ENCODE measurements at regions not wholly inside any gene's neighbourhood (a gene's known extent, or its start where the extent isn't known, plus 50 kb on each side); places are given as distances from the start of the nearest gene placed in this dataset.

- DNase-seq (ENCODE audit: low spot score): no peak
Observed at GRCh38 chr15:58329211-58329610, 102.6 kb upstream of the LIPC start.

GRCh38 chr15:58329781-58330671 is 101.8 kb upstream of the LIPC start:
- DNase-seq (ENCODE audit: low spot score): peak; percentile 80

DNA sequence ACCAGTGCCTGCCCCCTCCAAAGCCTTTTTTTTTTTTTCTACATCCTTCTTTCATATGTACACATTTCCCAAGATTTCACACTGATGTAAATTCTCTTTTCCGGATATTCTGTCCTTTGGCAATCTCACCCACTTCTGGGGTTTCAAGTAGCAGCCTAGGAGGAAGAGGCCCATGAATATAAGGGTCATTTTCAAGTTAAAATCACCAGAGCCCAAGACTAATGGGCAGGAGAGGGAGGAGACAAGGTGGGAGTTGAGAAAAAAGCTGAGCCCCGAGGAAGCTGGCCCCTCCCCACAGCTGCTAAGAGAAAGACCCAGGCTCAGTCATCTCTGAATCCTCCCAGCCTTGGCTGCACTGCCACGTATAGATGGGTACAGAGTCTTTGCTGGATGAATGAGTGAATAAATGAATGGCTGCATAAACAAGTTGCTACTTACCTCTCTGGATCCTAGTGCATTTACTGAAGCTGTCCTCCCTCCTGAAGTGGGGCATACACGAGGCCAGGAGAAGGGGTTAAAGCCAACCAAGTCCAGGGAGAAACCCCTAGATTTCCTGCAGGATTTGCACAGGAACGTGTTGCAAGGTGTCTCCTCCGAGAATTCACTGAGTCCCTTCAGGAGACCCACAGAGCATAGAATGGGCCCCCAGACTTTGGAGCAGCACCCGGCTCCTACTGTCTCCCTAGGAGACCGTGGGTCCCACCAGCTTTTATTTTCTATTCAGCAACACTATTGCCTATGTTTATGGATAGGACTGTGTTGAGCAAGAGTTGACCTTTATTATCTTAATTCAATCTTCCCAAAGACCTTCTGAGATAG is 100.8 kb upstream of the LIPC start:
- DNase-seq (ENCODE audit: low spot score): no peak

DNA sequence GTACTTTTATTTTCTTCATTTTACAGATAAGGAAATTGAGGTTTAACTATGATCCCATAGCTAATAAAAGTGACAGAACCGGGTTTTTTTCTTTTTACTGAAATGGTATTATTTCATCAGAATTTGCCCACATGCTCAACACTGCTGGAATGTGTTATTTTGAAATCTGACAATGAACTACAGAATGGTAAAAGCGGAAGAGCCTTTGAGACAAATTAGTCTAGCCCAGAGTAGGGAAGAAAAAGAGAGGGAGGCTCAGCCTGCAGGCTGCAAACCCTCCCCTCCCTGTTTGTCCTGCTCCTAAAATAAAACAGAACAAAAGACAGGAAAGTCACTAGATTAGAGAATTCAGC is 100.3 kb upstream of the LIPC start:
- no peak for DNase-seq (ENCODE audit: low spot score)

GRCh38 chr15:58331913-58332675 is 99.7 kb upstream of the LIPC start:
- DNase-seq (ENCODE audit: low spot score): peak; percentile 96

DNA sequence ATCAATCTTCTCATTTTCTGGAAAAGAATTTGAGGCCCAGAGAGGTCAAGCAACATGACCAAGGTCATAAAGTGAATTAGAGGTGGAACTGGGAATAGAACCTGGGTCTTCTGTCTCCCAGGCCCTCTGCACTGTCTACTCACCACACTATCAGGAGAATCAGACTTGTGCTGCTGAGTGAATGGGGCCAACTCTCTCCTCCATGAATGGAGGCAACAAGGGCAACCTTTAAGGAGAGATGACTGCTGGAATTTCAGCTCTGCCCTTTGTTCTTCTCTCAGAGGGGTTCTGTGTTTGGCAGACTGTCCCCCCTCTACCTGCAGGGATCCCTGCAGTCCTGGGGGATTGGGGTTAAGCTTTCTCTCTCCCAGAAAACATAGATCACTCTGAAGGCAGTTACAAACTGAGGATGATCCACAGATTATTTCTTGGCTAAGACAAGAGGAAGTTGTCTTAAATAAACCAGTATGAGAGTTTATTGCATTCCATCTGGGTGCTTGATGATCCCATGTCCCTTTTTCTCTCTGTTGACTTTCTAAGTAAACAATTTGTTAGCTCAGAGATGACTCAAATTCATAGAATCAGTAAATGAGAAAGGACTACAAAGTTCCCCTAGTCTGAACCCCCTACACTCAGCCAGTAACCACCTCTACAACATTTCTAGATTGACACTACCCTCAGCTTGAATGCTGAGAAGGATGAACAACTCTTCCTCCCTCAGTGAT is 99.0 kb upstream of the LIPC start:
- no peak for DNase-seq (ENCODE audit: low spot score)

DNA sequence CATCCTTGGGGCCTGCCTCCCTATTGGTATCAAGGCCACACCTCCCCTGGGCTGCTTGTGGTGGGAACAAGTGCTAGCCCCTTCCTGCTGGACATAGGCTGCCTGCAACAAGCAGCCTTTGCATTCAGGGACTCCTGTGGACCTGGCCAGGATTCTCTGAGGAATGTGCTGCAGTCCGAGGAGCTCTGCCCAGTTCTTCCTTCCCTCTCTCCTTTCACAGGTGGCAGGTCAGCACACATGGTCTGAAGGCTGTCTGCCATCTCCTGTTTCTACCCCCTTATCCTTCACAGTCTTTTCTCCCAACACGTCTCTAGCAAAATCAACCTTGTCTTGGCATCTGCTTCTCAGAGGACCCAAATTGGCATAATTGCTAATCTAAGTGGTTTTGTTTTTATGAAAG is 97.0 kb upstream of the LIPC start:
- no peak for DNase-seq (ENCODE audit: low spot score)

DNA sequence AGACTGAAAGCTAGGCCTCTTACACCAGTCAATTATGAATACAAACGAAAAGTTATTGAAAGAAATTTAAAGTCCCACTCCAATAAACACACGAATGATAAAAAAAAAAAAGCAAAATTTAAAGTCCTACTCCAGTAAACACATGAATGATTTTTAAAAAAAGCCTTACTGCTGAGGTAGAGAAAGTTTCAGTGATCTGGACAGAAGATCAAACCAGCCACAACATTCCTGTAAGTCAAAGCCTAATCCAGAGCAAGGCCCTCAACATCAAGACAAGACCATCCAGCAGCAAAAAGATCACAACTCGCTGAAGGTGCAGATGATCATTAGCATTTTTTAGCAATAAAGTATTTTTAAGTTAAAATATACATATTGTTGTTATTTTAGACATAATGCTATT is 95.6 kb upstream of the LIPC start:
- no peak for DNase-seq (ENCODE audit: low spot score)

DNA sequence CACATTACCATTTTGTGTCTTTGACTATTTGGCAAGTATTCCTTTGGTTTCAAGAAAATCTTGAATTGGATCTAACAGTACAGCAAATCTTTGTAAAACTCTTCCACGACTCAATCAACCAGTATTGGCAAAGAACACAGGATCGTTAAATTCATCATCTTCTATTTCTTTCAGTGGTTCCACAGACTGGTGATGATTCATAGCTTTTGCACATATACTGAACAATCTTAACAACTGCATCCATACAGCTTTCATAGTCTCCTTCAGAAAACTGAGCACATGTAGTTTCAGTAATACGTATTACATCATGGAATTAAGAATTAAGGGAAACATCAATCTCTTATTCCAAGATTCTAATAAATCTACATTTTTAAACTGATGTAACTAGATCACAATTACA is 91.6 kb upstream of the LIPC start:
- no peak for DNase-seq (ENCODE audit: low spot score)

GRCh38 chr15:58342508-58342907 is 89.3 kb upstream of the LIPC start:
- no peak for DNase-seq (ENCODE audit: low spot score)

DNA sequence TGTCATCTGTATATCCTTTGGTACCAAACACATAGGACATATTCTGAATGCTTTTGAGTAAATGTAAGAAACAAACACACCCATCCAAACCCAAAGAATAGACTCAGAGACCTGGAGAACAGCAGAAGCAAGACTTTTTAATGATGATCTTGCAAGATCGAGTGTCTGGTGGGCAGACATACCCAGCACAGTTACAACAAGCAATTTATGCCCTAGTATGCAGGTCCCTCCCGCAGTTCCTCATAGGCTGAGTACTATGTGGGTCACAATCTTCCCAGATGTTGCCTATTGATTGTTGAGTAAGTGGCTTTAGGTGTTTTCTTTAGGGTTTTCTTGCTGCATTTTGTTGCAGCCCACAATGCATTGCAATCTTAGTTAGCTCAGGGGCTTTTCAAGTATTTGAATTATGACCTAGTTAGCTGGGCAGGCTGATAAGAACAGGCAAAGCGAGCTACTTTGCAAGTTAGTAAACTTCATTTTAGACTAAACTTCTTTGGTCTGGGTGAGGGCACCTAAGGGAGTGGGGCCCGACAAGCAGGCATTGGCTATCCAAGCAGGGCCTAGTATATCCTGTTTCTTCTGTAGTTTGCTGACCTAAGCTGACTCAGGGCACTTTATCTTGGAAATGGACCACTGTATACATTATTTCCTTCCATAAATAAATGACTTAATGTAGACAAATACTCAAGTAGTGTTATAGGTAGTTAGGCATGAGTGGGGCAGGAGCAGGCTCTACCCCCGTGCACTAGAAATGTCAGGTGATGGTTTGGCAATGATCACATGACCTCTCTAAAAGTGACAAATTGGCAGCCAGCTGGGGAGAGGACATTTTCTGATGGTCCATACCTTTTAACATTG is 87.3 kb upstream of the LIPC start:
- no peak for DNase-seq (ENCODE audit: low spot score)

- DNase-seq (ENCODE audit: low spot score): no peak
Observed at GRCh38 chr15:58346361-58346760, 85.4 kb upstream of the LIPC start.

GRCh38 chr15:58348095-58348812 is 83.5 kb upstream of the LIPC start:
- no peak for DNase-seq (ENCODE audit: low spot score)

- DNase-seq (ENCODE audit: low spot score): no peak
Observed at GRCh38 chr15:58352026-58352929, 79.5 kb upstream of the LIPC start.

DNA sequence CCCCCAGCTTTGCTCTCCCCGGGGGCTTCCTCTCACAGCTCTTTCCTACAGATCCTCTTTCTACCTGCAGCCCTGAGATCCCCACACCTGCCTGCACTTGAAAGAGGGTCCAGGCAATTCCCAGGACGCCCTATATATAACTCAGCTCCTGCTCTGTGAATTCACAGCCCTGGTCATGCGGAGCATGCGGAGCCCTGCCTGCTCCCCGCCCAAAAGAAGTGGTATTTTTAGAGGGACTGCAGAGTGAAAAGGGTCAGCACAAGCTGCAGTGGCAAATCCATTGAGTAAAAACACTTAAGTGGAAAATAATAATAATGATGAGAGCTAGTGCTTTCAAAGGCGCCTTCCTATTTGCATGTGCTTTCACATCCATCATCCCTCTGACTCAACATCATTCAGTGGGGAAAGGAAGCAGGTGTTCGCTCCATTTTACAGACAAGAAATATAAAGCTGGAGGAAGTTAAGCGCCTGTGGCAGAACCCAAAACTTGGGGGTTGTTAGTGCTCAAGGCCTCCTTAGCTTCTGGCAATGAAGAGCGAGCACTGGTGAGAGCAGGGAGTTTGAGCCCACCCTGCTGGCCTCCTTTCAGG is 76.3 kb upstream of the LIPC start:
- DNase-seq (ENCODE audit: low spot score): no peak

GRCh38 chr15:58355973-58356372 is 75.8 kb upstream of the LIPC start:
- no peak for DNase-seq (ENCODE audit: low spot score)

GRCh38 chr15:58357529-58358476 is 74.0 kb upstream of the LIPC start:
- DNase-seq (ENCODE audit: low spot score): no peak

Measured in ureter (tissue), 1 donor.